Tongue (tissue), 1 donor: ENCODE measurements at regions not wholly inside any gene's neighbourhood (a gene's known extent, or its start where the extent isn't known, plus 50 kb on each side); places are given as distances from the start of the nearest gene placed in this dataset.
"Not testable (repeated sequence)": the region's sequence is repeated elsewhere in the genome, so short reads cannot be mapped to it uniquely, and the experiment has no call there.

Experiments used
- DNase-seq: peaks from one replicate; pipeline ENCODE4 v3.0.0-alpha.2; 2015

- DNase-seq, result no peak
Measured at GRCh38 chr5:2569176-2569575, 182.3 kb downstream of the IRX2 start.

GRCh38 chr5:2566284-2566683 is 185.2 kb downstream of the IRX2 start:
- no peak for DNase-seq

- DNase-seq, result no peak
Measured at GRCh38 chr5:2565147-2565546, 186.3 kb downstream of the IRX2 start.

GRCh38 chr5:2563046-2563445 is 188.4 kb downstream of the IRX2 start:
- DNase-seq, result no peak

GRCh38 chr5:2562036-2562435 is 189.4 kb downstream of the IRX2 start:
- no peak for DNase-seq

GRCh38 chr5:2560435-2560834 is 191.0 kb downstream of the IRX2 start:
- no peak for DNase-seq

- DNase-seq, result no peak
Measured at GRCh38 chr5:2557435-2557834, 194.0 kb downstream of the IRX2 start.

- DNase-seq, result no peak
Measured at GRCh38 chr5:2556375-2556966, 195.0 kb downstream of the IRX2 start.

- no peak for DNase-seq
Measured at GRCh38 chr5:2553611-2554010, 197.9 kb downstream of the IRX2 start.

- no peak for DNase-seq
Measured at GRCh38 chr5:2550509-2550908, 201.0 kb downstream of the IRX2 start.

- DNase-seq, result no peak
Measured at GRCh38 chr5:2549900-2550299, 201.6 kb downstream of the IRX2 start.

- no peak for DNase-seq
Measured at GRCh38 chr5:2549354-2549753, 202.1 kb downstream of the IRX2 start.

GRCh38 chr5:2546938-2547337 is 204.5 kb downstream of the IRX2 start:
- DNase-seq, result no peak

- DNase-seq, result no peak
Measured at GRCh38 chr5:2544003-2544402, 207.5 kb downstream of the IRX2 start.

GRCh38 chr5:2542821-2543220 is 208.7 kb downstream of the IRX2 start:
- no peak for DNase-seq

GRCh38 chr5:2542026-2542425 is 209.5 kb downstream of the IRX2 start:
- no peak for DNase-seq

- DNase-seq, result no peak
Measured at GRCh38 chr5:2538169-2538568, 213.3 kb downstream of the IRX2 start.

GRCh38 chr5:2537378-2538145 is 213.9 kb downstream of the IRX2 start:
- no peak for DNase-seq

- DNase-seq, result no peak
Measured at GRCh38 chr5:2536632-2537377, 214.7 kb downstream of the IRX2 start.

GRCh38 chr5:2534970-2535369 is 216.5 kb downstream of the IRX2 start:
- DNase-seq, result no peak

GRCh38 chr5:2534251-2534650 is 217.2 kb downstream of the IRX2 start:
- DNase-seq, result no peak

- not testable (repeated sequence) for DNase-seq
Measured at GRCh38 chr5:2533848-2534247, 217.6 kb downstream of the IRX2 start.

- no peak for DNase-seq
Measured at GRCh38 chr5:2532809-2533208, 218.7 kb downstream of the IRX2 start.

GRCh38 chr5:2531318-2531717 is 220.2 kb downstream of the IRX2 start:
- DNase-seq, result no peak
